ENCODE measurements at regions not wholly inside any gene's neighbourhood (a gene's known extent, or its start where the extent isn't known, plus 50 kb on each side); places are given as distances from the start of the nearest gene placed in this dataset.

DNA sequence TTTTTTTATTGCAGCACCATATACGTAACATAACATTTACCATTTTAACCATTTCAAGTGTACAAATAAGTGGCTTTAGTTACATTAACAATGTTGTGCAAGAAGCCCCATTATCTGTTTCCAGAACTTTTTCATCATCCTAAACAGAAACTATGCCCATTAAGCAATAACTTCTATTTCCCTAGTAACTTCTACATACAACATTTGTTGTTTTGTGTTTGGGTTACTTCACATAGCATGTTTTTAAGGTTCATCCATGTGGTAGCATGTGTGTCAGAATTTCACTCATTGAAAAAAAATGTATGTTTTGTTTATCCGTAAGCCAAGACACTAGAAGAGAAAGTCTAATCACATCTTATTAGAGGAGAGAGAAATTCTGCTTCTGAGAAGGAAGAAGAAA, 450.5 kb upstream of the PDZRN3 start:
- no peaks in the 10 kb centered on the region for H3K4me1 ChIP-seq
- no peak for TF ChIP-seq POLR2AphosphoS5 (IDR thresholded peaks at IDR 0.05; ENCODE audit: insufficient read depth in 1 of 2, low read depth in 1 of 2)
- TF ChIP-seq CTCF (IDR thresholded peaks at IDR 0.05) = no peak
- no peak for TF ChIP-seq POLR2A (IDR thresholded peaks at IDR 0.05)

GRCh38 chr3:74074700-74075099, 450.0 kb upstream of the PDZRN3 start:
- H3K36me3 ChIP-seq = no peaks in the 10 kb centered on the region
- no peaks in the 10 kb centered on the region for H3K27me3 ChIP-seq
- no peaks in the 10 kb centered on the region for H3K9me3 ChIP-seq
- intact Hi-C loops (cut with DNase I) = no loop called here
- H3K27ac ChIP-seq = no peak overlapping the region
- no peak for TF ChIP-seq CTCF (IDR thresholded peaks at IDR 0.05)
- H3K4me3 ChIP-seq = no peak overlapping the region
- no peak for DNase-seq (ENCODE audit: extremely low spot score in 2 of 2)
- no peaks in the 10 kb centered on the region for H3K4me1 ChIP-seq

More for the DNA sequence above, 450.5 kb upstream of the PDZRN3 start:
- H3K27me3 ChIP-seq = no peaks in the 10 kb centered on the region
- DNase-seq (ENCODE audit: extremely low spot score in 2 of 2) = no peak
- H3K36me3 ChIP-seq = no peaks in the 10 kb centered on the region
- H3K9me3 ChIP-seq = no peaks in the 10 kb centered on the region
- no peak overlapping the region for H3K4me3 ChIP-seq
- no peak overlapping the region for H3K27ac ChIP-seq
- intact Hi-C loops (cut with DNase I) = no loop called here

DNA sequence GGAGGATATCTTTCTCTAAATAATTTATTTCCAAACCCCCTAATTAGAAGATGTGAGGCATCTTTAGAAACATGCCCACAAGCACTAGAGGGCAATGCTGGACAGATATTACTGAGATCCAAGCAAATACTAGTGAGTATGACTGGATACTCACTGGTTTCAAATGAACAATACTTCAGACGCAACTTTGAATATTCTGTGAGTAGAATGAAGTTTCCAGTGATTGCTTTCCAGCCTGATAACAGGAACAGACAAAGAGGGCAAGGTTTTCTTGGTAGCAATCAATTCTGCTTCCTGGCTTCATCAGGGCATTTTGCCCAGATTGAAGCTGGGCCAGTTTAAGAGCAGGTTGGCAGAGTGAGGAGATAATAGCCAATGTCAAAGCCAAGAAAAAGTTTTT, 442.6 kb upstream of the PDZRN3 start:
- no peak for TF ChIP-seq CTCF (IDR thresholded peaks at IDR 0.05)
- TF ChIP-seq POLR2A (IDR thresholded peaks at IDR 0.05) = no peak
- no peak for TF ChIP-seq POLR2AphosphoS5 (IDR thresholded peaks at IDR 0.05; ENCODE audit: insufficient read depth in 1 of 2, low read depth in 1 of 2)
- no peaks in the 10 kb centered on the region for H3K9me3 ChIP-seq
- no peak overlapping the region for H3K27ac ChIP-seq
- no peaks in the 10 kb centered on the region for H3K4me1 ChIP-seq
- H3K27me3 ChIP-seq = no peaks in the 10 kb centered on the region
- no peak for DNase-seq (ENCODE audit: extremely low spot score in 2 of 2)
- intact Hi-C loops (cut with DNase I) = no loop called here
- no peaks in the 10 kb centered on the region for H3K36me3 ChIP-seq
- no peak overlapping the region for H3K4me3 ChIP-seq

DNA sequence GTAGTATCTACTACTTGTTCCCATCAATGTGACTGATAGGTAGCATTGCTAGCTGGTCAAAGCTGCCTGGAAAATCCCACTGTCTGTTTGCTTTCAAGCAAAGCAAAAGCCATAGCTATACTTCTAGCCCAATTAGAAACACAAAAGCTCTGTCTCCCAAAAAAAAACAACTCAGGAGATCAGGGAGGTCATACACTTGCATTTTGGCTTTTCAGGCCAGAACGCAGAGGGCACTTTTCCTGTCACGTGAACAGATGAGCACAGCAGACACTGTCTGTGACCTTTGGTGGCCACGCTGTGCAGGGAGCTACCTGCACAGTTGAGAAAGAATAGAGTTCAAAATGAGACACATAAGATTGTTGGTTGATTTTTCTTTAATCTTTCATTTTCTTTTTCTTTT, 441.7 kb upstream of the PDZRN3 start:
- no peaks in the 10 kb centered on the region for H3K4me1 ChIP-seq

More for the DNA sequence above, 441.7 kb upstream of the PDZRN3 start:
- DNase-seq (ENCODE audit: extremely low spot score in 2 of 2) = no peak
- Histone ChIP-seq H3K4me3 (no peak overlapping the region), H3K9me3 (no peaks in the 10 kb centered on the region), H3K27me3 (no peaks in the 10 kb centered on the region), H3K27ac (no peak overlapping the region), H3K36me3 (no peaks in the 10 kb centered on the region)
- TF ChIP-seq POLR2A (IDR thresholded peaks at IDR 0.05) = no peak
- TF ChIP-seq POLR2AphosphoS5 (IDR thresholded peaks at IDR 0.05; ENCODE audit: insufficient read depth in 1 of 2, low read depth in 1 of 2) = no peak
- no peak for TF ChIP-seq CTCF (IDR thresholded peaks at IDR 0.05)
- intact Hi-C loops (cut with DNase I) = no loop called here

Data from vagina (tissue), 2 donors.